ENCODE measurements at regions not wholly inside any gene's neighbourhood (a gene's known extent, or its start where the extent isn't known, plus 50 kb on each side); places are given as distances from the start of the nearest gene placed in this dataset.

GRCh38 chr3:127061641-127062040 lies 78.7 kb downstream of the PLXNA1 start:
- no peak for ATAC-seq
- Mint-ChIP-seq H3K27me3 (peaks cover 34% of the 10 kb centered on the region), H3K4me1 (no peaks in the 10 kb centered on the region), H3K36me3 (no peaks in the 10 kb centered on the region), H3K4me3 (no peak overlapping the region), H3K9me3 (peaks cover 6% of the 10 kb centered on the region), H3K27ac (no peak overlapping the region)

GRCh38 chr3:127062926-127063325 lies 80.0 kb downstream of the PLXNA1 start:
- H3K4me3 Mint-ChIP-seq: no peak overlapping the region
- ATAC-seq: no peak

GRCh38 chr3:127063916-127064315 lies 81.0 kb downstream of the PLXNA1 start:
- no peaks in the 10 kb centered on the region for H3K4me1 Mint-ChIP-seq

More at GRCh38 chr3:127062926-127063325, 80.0 kb downstream of the PLXNA1 start:
- H3K4me1 Mint-ChIP-seq: no peaks in the 10 kb centered on the region
- H3K36me3 Mint-ChIP-seq: no peaks in the 10 kb centered on the region
- H3K9me3 Mint-ChIP-seq: no peaks in the 10 kb centered on the region
- peaks cover 46% of the 10 kb centered on the region for H3K27me3 Mint-ChIP-seq
- no peak overlapping the region for H3K27ac Mint-ChIP-seq

GRCh38 chr3:127064391-127065137 lies 81.6 kb downstream of the PLXNA1 start:
- no peaks in the 10 kb centered on the region for H3K4me1 Mint-ChIP-seq
- H3K4me3 Mint-ChIP-seq: no peak overlapping the region
- ATAC-seq: no peak
- no peaks in the 10 kb centered on the region for H3K36me3 Mint-ChIP-seq
- no peak overlapping the region for H3K27ac Mint-ChIP-seq
- H3K9me3 Mint-ChIP-seq: no peaks in the 10 kb centered on the region
- H3K27me3 Mint-ChIP-seq: peaks cover 63% of the 10 kb centered on the region

More at GRCh38 chr3:127063916-127064315, 81.0 kb downstream of the PLXNA1 start:
- Mint-ChIP-seq H3K9me3 (no peaks in the 10 kb centered on the region), H3K36me3 (no peaks in the 10 kb centered on the region), H3K27me3 (peaks cover 56% of the 10 kb centered on the region), H3K4me3 (no peak overlapping the region), H3K27ac (no peak overlapping the region)
- no peak for ATAC-seq

GRCh38 chr3:127065138-127065427 lies 82.2 kb downstream of the PLXNA1 start:
- H3K27me3 Mint-ChIP-seq: peaks cover 65% of the 10 kb centered on the region
- no peaks in the 10 kb centered on the region for H3K36me3 Mint-ChIP-seq
- no peak overlapping the region for H3K4me3 Mint-ChIP-seq
- H3K4me1 Mint-ChIP-seq: no peaks in the 10 kb centered on the region
- no peak overlapping the region for H3K27ac Mint-ChIP-seq
- no peaks in the 10 kb centered on the region for H3K9me3 Mint-ChIP-seq
- no peak for ATAC-seq

GRCh38 chr3:127065561-127066290 lies 82.8 kb downstream of the PLXNA1 start:
- Mint-ChIP-seq H3K27me3 (peaks cover 70% of the 10 kb centered on the region), H3K4me3 (no peak overlapping the region), H3K4me1 (no peaks in the 10 kb centered on the region), H3K36me3 (no peaks in the 10 kb centered on the region), H3K27ac (no peak overlapping the region), H3K9me3 (no peaks in the 10 kb centered on the region)
- no peak for ATAC-seq

- no peak overlapping the region for H3K4me3 Mint-ChIP-seq
- H3K27ac Mint-ChIP-seq: no peak overlapping the region
- no peaks in the 10 kb centered on the region for H3K9me3 Mint-ChIP-seq
- no peaks in the 10 kb centered on the region for H3K36me3 Mint-ChIP-seq
- H3K4me1 Mint-ChIP-seq: no peaks in the 10 kb centered on the region
- peaks cover 79% of the 10 kb centered on the region for H3K27me3 Mint-ChIP-seq
- no peak for ATAC-seq
Observed at GRCh38 chr3:127066635-127067034, 83.7 kb downstream of the PLXNA1 start.

GRCh38 chr3:127067116-127067910 lies 84.4 kb downstream of the PLXNA1 start:
- Mint-ChIP-seq H3K27me3 (peaks cover 82% of the 10 kb centered on the region), H3K4me1 (no peaks in the 10 kb centered on the region), H3K9me3 (no peaks in the 10 kb centered on the region), H3K4me3 (no peak overlapping the region), H3K27ac (no peak overlapping the region), H3K36me3 (no peaks in the 10 kb centered on the region)
- ATAC-seq: no peak

- no peaks in the 10 kb centered on the region for H3K9me3 Mint-ChIP-seq
- H3K27ac Mint-ChIP-seq: no peak overlapping the region
- peaks cover 75% of the 10 kb centered on the region for H3K27me3 Mint-ChIP-seq
- H3K4me3 Mint-ChIP-seq: no peak overlapping the region
- no peak for ATAC-seq
- H3K36me3 Mint-ChIP-seq: no peaks in the 10 kb centered on the region
- no peaks in the 10 kb centered on the region for H3K4me1 Mint-ChIP-seq
Observed at GRCh38 chr3:127068111-127068810, 85.3 kb downstream of the PLXNA1 start.

- Mint-ChIP-seq H3K4me3 (no peak overlapping the region), H3K27me3 (peaks cover 72% of the 10 kb centered on the region), H3K36me3 (no peaks in the 10 kb centered on the region), H3K4me1 (no peaks in the 10 kb centered on the region), H3K9me3 (no peaks in the 10 kb centered on the region), H3K27ac (no peak overlapping the region)
- ATAC-seq: no peak
Observed at GRCh38 chr3:127068871-127069270, 86.0 kb downstream of the PLXNA1 start.

GRCh38 chr3:127069814-127070440 lies 87.0 kb downstream of the PLXNA1 start:
- Mint-ChIP-seq H3K4me1 (peaks cover 9% of the 10 kb centered on the region), H3K36me3 (no peaks in the 10 kb centered on the region), H3K27me3 (peaks cover 62% of the 10 kb centered on the region), H3K9me3 (no peaks in the 10 kb centered on the region), H3K4me3 (no peak overlapping the region), H3K27ac (no peak overlapping the region)
- no peak for ATAC-seq

GRCh38 chr3:127070776-127071175 lies 87.9 kb downstream of the PLXNA1 start:
- ATAC-seq: no peak
- no peak overlapping the region for H3K27ac Mint-ChIP-seq
- H3K27me3 Mint-ChIP-seq: peaks cover 57% of the 10 kb centered on the region
- H3K4me3 Mint-ChIP-seq: no peak overlapping the region
- peaks cover 17% of the 10 kb centered on the region for H3K4me1 Mint-ChIP-seq
- H3K36me3 Mint-ChIP-seq: no peaks in the 10 kb centered on the region
- no peaks in the 10 kb centered on the region for H3K9me3 Mint-ChIP-seq

GRCh38 chr3:127071597-127072001 lies 88.7 kb downstream of the PLXNA1 start:
- no peak overlapping the region for H3K4me3 Mint-ChIP-seq
- peaks cover 17% of the 10 kb centered on the region for H3K4me1 Mint-ChIP-seq
- no peaks in the 10 kb centered on the region for H3K9me3 Mint-ChIP-seq
- ATAC-seq: no peak
- no peak overlapping the region for H3K27ac Mint-ChIP-seq
- H3K27me3 Mint-ChIP-seq: peaks cover 50% of the 10 kb centered on the region
- H3K36me3 Mint-ChIP-seq: no peaks in the 10 kb centered on the region

GRCh38 chr3:127072221-127072771 lies 89.4 kb downstream of the PLXNA1 start:
- H3K27me3 Mint-ChIP-seq: peaks cover 50% of the 10 kb centered on the region

More at GRCh38 chr3:127072221-127072771, 89.4 kb downstream of the PLXNA1 start:
- no peaks in the 10 kb centered on the region for H3K36me3 Mint-ChIP-seq
- peaks cover 17% of the 10 kb centered on the region for H3K4me1 Mint-ChIP-seq
- no peak overlapping the region for H3K27ac Mint-ChIP-seq
- H3K9me3 Mint-ChIP-seq: no peaks in the 10 kb centered on the region
- ATAC-seq: no peak
- no peak overlapping the region for H3K4me3 Mint-ChIP-seq

Measured in stimulated activated memory B cell treated with anti-CD40 and anti-IgM and Interleukin-4, amounts not matched to agents 10 μg/mL and 1 μg/mL and 100 μg/mL, for 72 hours (primary cell).